ENCODE measurements at regions not wholly inside any gene's neighbourhood (a gene's known extent, or its start where the extent isn't known, plus 50 kb on each side); places are given as distances from the start of the nearest gene placed in this dataset.

GRCh38 chr21:32190493-32191144, 88.2 kb downstream of the MIS18A start:
- TF ChIP-seq KLF1 (tag by site-specific recombination; IDR thresholded peaks at IDR 0.05) (no peak), ZNF529 (tag by site-specific recombination; IDR thresholded peaks at IDR 0.05; ENCODE audit: insufficient replicate concordance) (no peak), ZNF274 (IDR thresholded peaks at IDR 0.05; ENCODE audit: low read length) (no peak), ZNF274 (tag by site-specific recombination; IDR thresholded peaks at IDR 0.05; ENCODE audit: borderline replicate concordance) (no peak), ZNF76 (tag by site-specific recombination; IDR thresholded peaks at IDR 0.05; ENCODE audit: borderline replicate concordance, low read depth) (no peak), SP3 (tag by site-specific recombination; IDR thresholded peaks at IDR 0.05) (no peak), YY1 (tag by site-specific recombination; IDR thresholded peaks at IDR 0.05) (no peak), ZNF155 (tag by site-specific recombination; IDR thresholded peaks at IDR 0.05) (no peak), PBX3 (CRISPR knock-in tag; IDR thresholded peaks at IDR 0.05) (no peak), TCF7L2 (IDR thresholded peaks at IDR 0.05; ENCODE audit: borderline replicate concordance, low read depth, low read length) (no peak)
- TF ChIP-seq, protein P1, sequence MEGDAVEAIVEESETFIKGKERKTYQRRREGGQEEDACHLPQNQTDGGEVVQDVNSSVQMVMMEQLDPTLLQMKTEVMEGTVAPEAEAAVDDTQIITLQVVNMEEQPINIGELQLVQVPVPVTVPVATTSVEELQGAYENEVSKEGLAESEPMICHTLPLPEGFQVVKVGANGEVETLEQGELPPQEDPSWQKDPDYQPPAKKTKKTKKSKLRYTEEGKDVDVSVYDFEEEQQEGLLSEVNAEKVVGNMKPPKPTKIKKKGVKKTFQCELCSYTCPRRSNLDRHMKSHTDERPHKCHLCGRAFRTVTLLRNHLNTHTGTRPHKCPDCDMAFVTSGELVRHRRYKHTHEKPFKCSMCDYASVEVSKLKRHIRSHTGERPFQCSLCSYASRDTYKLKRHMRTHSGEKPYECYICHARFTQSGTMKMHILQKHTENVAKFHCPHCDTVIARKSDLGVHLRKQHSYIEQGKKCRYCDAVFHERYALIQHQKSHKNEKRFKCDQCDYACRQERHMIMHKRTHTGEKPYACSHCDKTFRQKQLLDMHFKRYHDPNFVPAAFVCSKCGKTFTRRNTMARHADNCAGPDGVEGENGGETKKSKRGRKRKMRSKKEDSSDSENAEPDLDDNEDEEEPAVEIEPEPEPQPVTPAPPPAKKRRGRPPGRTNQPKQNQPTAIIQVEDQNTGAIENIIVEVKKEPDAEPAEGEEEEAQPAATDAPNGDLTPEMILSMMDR (tag by site-specific recombination; IDR thresholded peaks at IDR 0.05) = no peak
- TF ChIP-seq, protein P2, sequence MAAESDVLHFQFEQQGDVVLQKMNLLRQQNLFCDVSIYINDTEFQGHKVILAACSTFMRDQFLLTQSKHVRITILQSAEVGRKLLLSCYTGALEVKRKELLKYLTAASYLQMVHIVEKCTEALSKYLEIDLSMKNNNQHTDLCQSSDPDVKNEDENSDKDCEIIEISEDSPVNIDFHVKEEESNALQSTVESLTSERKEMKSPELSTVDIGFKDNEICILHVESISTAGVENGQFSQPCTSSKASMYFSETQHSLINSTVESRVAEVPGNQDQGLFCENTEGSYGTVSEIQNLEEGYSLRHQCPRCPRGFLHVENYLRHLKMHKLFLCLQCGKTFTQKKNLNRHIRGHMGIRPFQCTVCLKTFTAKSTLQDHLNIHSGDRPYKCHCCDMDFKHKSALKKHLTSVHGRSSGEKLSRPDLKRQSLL (tag by site-specific recombination; IDR thresholded peaks at IDR 0.05) = no peak
